ENCODE measurements at regions not wholly inside any gene's neighbourhood (a gene's known extent, or its start where the extent isn't known, plus 50 kb on each side); places are given as distances from the start of the nearest gene placed in this dataset.

DNA sequence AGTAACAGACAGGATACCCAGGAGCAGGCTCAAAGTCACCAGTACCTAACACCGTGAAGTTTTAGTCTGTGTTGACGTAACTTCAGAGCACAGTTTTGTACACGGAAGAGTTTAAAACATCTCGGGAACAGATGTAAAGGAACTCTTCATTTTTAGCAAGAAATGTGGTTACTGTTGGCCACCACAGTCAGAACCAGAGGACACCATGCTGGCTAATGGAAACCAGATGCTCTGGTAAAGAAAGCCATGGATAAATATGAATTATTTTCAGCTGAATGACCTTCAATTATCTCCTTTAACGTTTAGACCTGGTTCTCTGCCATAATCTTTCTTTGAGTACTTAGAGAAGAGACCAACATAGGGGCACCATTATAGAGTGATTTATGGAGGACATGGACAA lies 115.9 kb downstream of the NTMT2 start:
- Histone ChIP-seq H4K5ac (ENCODE audit: insufficient read length, low read depth, low read length) (no peak overlapping the region), H3K27ac (ENCODE audit: low read depth, low read length) (no peak overlapping the region), H3K27me3 (replicated peaks in 1 of 4; ENCODE audit: control insufficient read depth in 3 of 4, extremely low read depth in 1 of 4, insufficient read depth in 3 of 4, low read length in 3 of 4) (no peaks in the 10 kb centered on the region), H2BK12ac (ENCODE audit: low read depth, low read length) (no peak overlapping the region), H3K56ac (replicated peaks; ENCODE audit: insufficient read length, low read depth, low read length) (no peak overlapping the region), H2AK5ac (ENCODE audit: low read depth, low read length) (no peak overlapping the region), H3K18ac (ENCODE audit: extremely low read depth, low read length) (no peak overlapping the region), H3K14ac (ENCODE audit: insufficient read length) (no peak overlapping the region), H3K23me2 (ENCODE audit: low read depth, low read length) (no peaks in the 10 kb centered on the region), H3K79me2 (ENCODE audit: control insufficient read depth in 1 of 2, insufficient read depth in 2 of 2, low read length in 2 of 2) (no peaks in the 10 kb centered on the region), H2BK5ac (ENCODE audit: low read depth, low read length) (no peak overlapping the region), H3K23ac (ENCODE audit: insufficient read length) (no peak overlapping the region), H2BK15ac (ENCODE audit: low read length) (no peak overlapping the region), H4K91ac (replicated peaks; ENCODE audit: insufficient read length, low read length) (no peak overlapping the region), H2BK120ac (replicated peaks; ENCODE audit: low read depth, low read length) (no peak overlapping the region), H3K4me2 (ENCODE audit: insufficient read depth in 1 of 2, low read depth in 2 of 2, low read length in 2 of 2) (no peak overlapping the region), H3K4me1 (replicated peaks in 1 of 4; ENCODE audit: control insufficient read depth in 3 of 4, insufficient read depth in 4 of 4, low read length in 3 of 4) (peaks cover 0 to 3% (median 0%) of the 10 kb centered on the region in 4 experiments; a peak in 1 of 7 replicates), H4K20me1 (replicated peaks in 1 of 2; ENCODE audit: control insufficient read depth in 1 of 2, insufficient read depth in 2 of 2, low read length in 2 of 2) (no peaks in the 10 kb centered on the region), H3K36me3 (ENCODE audit: control insufficient read depth in 2 of 4, insufficient read depth in 4 of 4, low read length in 3 of 4) (no peaks in the 10 kb centered on the region), H3K4me3 (ENCODE audit: extremely low read depth in 1 of 4, insufficient read depth in 2 of 4, low read depth in 3 of 4, low read length in 4 of 4) (no peak overlapping the region), H2AFZ (ENCODE audit: low read length) (no peak overlapping the region), H3K9me3 (ENCODE audit: insufficient read depth in 2 of 2, low read depth in 1 of 2, low read length in 1 of 2) (no peaks in the 10 kb centered on the region; a peak in 1 of 4 replicates), H4K8ac (ENCODE audit: extremely low read depth, insufficient read depth, low read length) (no peak overlapping the region), H3K79me1 (ENCODE audit: low read depth, low read length) (no peaks in the 10 kb centered on the region), H2BK20ac (ENCODE audit: low read length) (no peak overlapping the region), H3K9ac (replicated peaks in 1 of 4; ENCODE audit: extremely low read depth in 1 of 4, low read depth in 3 of 4, low read length in 3 of 4) (no peak overlapping the region), H3K4ac (replicated peaks; ENCODE audit: insufficient read length, low read depth, low read length) (no peak overlapping the region)
- CTCF ChIA-PET (ENCODE audit: partially characterized antibody) = no interaction called here
- DNase-seq (ENCODE audit: low read depth in 1 of 2, low spot score in 2 of 2) (no peak), FAIRE-seq (no peak)
- 92% methylated on average over 5 of the region's 5 CpGs; no CpG with 5 or more reads in 1 of the 2 experiments for WGBS, 2 experiments (ENCODE audit: extremely low coverage in 1 of 2, insufficient coverage in 1 of 2, insufficient read length in 1 of 2, insufficient replicate concordance in 2 of 2, low coverage in 1 of 2, low lambda C conversion rate in 2 of 2, missing lambda C conversion rate in 1 of 2)
- POLR2A ChIA-PET (ENCODE audit: partially characterized antibody) = no interaction called here
- TF ChIP-seq TEAD4 (IDR thresholded peaks at IDR 0.05; ENCODE audit: low read depth, low read length) (no peak), SAP30 (IDR thresholded peaks at IDR 0.05; ENCODE audit: insufficient read depth, insufficient replicate concordance, low read length) (no peak), CTBP2 (IDR thresholded peaks at IDR 0.05; ENCODE audit: borderline replicate concordance, insufficient read depth, insufficient read length, low read length) (no peak), KDM5A (IDR thresholded peaks at IDR 0.05; ENCODE audit: low read length) (no peak), HDAC2 (IDR thresholded peaks at IDR 0.05; ENCODE audit: borderline replicate concordance in 1 of 2, low read depth in 2 of 2, low read length in 2 of 2) (no peak), PHF8 (conservative IDR thresholded peaks at IDR 0.05; ENCODE audit: low read depth, low read length) (no peak), GTF2F1 (IDR thresholded peaks at IDR 0.05; ENCODE audit: borderline replicate concordance, low read depth, low read length) (no peak), TBP (IDR thresholded peaks at IDR 0.05; ENCODE audit: low read depth, low read length) (no peak), SP4 (IDR thresholded peaks at IDR 0.05; ENCODE audit: low read length) (no peak), CBX5 (IDR thresholded peaks at IDR 0.05; ENCODE audit: low read depth, low read length) (no peak), BCL11A (IDR thresholded peaks at IDR 0.05; ENCODE audit: low read depth in 2 of 2, low read length in 2 of 2) (no peak), ASH2L (IDR thresholded peaks at IDR 0.05; ENCODE audit: low read length) (no peak)
- TF ChIP-seq, protein P1, sequence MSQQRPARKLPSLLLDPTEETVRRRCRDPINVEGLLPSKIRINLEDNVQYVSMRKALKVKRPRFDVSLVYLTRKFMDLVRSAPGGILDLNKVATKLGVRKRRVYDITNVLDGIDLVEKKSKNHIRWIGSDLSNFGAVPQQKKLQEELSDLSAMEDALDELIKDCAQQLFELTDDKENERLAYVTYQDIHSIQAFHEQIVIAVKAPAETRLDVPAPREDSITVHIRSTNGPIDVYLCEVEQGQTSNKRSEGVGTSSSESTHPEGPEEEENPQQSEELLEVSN (IDR thresholded peaks at IDR 0.05) = no peak
- TF ChIP-seq, protein P2, sequence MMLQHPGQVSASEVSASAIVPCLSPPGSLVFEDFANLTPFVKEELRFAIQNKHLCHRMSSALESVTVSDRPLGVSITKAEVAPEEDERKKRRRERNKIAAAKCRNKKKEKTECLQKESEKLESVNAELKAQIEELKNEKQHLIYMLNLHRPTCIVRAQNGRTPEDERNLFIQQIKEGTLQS (IDR thresholded peaks at IDR 0.05; ENCODE audit: insufficient read depth, low read depth, low read length) = no peak

Data from H1 (cell line).